Pancreas (tissue), 10 donors: ENCODE measurements at regions not wholly inside any gene's neighbourhood (a gene's known extent, or its start where the extent isn't known, plus 50 kb on each side); places are given as distances from the start of the nearest gene placed in this dataset.

Experiments used
- ATAC-seq, 4 donors: fragments of 200-7000 bp; cut with Tn5 transposase; one replicate each; pipeline versions ENCODE4 v1.8.0 to v1.9.1; 2020; ENCODE audit warnings: mild to moderate bottlenecking in 4 of 4, moderate library complexity in 4 of 4
- DNase-seq, 6 donors: peaks; one replicate each; pipeline ENCODE4 v3.0.0-alpha.2; 2020
- FAIRE-seq: peaks from 2 replicates; lab custom pipeline; 2012; peaks lifted over from hg19 to GRCh38; lab: Jason Lieb, UNC
- H3K27ac ChIP-seq, 4 donors: fragments of 200-600 bp; sonication (generic); 1 replicate in 3 of 4; 2 replicates in 1 of 4; pipeline versions ENCODE4 v1.5.0 to v1.8.0; 2020
- H3K27me3 ChIP-seq, 4 donors: fragments of 200-600 bp; one replicate each; pipeline ENCODE4 v1.8.0; 2021
- H3K36me3 ChIP-seq, 3 donors: fragments of 200-600 bp; sonication (generic) in 1 of 3; one replicate each; pipeline versions ENCODE4 v1.5.0 to v1.8.0; 2020 to 2021
- H3K4me1 ChIP-seq, 3 donors: fragments of 200-600 bp; one replicate each; pipeline ENCODE4 v1.8.0; 2021
- H3K4me3 ChIP-seq, 4 donors: fragments of 200-600 bp; sonication (generic) in 2 of 4; one replicate each; pipeline versions ENCODE4 v1.5.0 to v1.8.0; 2020 to 2021
- H3K9me3 ChIP-seq, 4 donors: fragments of 200-600 bp; one replicate each; pipeline ENCODE4 v1.8.0; 2021
- WGBS, 2 donors: extraction: QIAGEN DNeasy Blood & Tissue Kit; methylation state at CpG; one replicate each; pipeline ENCODE4 v1.1.7; 2013; 5-methylcytosine and 5-hydroxymethylcytosine counted together
- intact Hi-C, 3 donors: fragments of 100-400 bp; cut with DNase I; formaldehyde crosslinking; loops; one replicate each; pipeline versions ENCODE4 v1.11.1 to v1.14.2; 2022
- TF ChIP-seq, protein P1 (sequence below), 4 donors: fragments of 200-600 bp; sonication (generic) in 3 of 4; IDR thresholded peaks; one replicate each; pipeline versions ENCODE4 v1.5.0 to v1.8.0; 2021; ENCODE audit warnings: antibody characterized with exemption in 4 of 4
- donor health status: healthy with polysubstance abuse.
- donor health status: DM: no; HTN: no; CAD: no; lungs with moderate emphysema.
- donor health status: DM: no; HTN: no; CAD: no.
- donor health status: control.
- donor health status: control.
- donor health status: Bipolar disorder and iron deficiency.
- donor health status: DM: yes; HTN: yes; CAD: no.
- donor health status: DM: no; HTN: no; CAD: no.
- donor health status: DM: no; HTN: no; CAD: no.
- donor health status: DM: yes; HTN: yes; CAD: no.

DNA sequence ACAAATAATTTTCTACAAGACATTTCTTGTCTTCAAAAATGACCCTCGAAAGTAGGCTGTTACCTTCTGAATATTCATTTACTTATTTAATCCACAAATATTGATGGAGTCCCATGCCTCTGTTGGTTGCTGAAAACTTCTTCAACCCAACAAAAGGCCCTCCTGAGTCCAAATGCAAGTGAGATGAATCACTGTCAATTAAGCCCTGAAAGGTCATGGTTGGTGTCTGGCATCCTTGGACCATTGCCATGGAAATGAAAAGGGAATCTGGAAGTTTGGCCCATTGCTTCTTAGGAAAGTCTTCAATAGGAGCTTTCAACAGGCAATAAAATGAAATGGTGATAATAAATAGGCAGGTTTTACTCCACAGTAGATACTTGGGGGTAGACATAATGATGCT is 364.7 kb upstream of the DYNLRB2 start:
- intact Hi-C loops = no loop called here
- Histone ChIP-seq H3K27ac (no peak overlapping the region), H3K9me3 (no peaks in the 10 kb centered on the region), H3K27me3 (no peaks in the 10 kb centered on the region), H3K36me3 (no peaks in the 10 kb centered on the region), H3K4me3 (no peak overlapping the region), H3K4me1 (no peaks in the 10 kb centered on the region)
- ATAC-seq (no peak), DNase-seq (no peak), FAIRE-seq (no peak)
- WGBS, 2 donors = 78 to 85% methylated on average over 1 of the region's 1 CpG
- TF ChIP-seq, protein P1, sequence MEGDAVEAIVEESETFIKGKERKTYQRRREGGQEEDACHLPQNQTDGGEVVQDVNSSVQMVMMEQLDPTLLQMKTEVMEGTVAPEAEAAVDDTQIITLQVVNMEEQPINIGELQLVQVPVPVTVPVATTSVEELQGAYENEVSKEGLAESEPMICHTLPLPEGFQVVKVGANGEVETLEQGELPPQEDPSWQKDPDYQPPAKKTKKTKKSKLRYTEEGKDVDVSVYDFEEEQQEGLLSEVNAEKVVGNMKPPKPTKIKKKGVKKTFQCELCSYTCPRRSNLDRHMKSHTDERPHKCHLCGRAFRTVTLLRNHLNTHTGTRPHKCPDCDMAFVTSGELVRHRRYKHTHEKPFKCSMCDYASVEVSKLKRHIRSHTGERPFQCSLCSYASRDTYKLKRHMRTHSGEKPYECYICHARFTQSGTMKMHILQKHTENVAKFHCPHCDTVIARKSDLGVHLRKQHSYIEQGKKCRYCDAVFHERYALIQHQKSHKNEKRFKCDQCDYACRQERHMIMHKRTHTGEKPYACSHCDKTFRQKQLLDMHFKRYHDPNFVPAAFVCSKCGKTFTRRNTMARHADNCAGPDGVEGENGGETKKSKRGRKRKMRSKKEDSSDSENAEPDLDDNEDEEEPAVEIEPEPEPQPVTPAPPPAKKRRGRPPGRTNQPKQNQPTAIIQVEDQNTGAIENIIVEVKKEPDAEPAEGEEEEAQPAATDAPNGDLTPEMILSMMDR (IDR thresholded peaks at IDR 0.05) = no peak

DNA sequence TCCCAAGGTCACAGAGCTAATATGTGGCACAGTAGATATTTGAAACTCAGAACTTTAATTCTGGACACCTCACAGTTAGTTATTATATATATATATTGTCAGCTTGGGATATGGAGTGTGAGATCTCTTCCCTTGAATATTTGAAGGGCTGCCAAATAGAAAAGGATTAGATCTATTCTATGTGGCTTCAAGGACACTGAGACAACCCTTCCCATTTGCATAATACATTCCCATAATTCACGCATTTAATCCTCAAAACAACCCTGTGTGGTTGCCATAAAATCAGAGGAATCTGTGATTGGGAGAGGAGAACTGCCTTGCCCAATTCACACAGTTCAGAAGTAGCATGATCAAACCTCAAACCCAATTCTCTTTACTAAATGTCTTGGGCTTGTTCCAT is 365.8 kb upstream of the DYNLRB2 start:
- TF ChIP-seq, protein P1 (IDR thresholded peaks at IDR 0.05) = no peak
- Histone ChIP-seq H3K4me1 (no peaks in the 10 kb centered on the region), H3K36me3 (no peaks in the 10 kb centered on the region), H3K27ac (no peak overlapping the region), H3K4me3 (no peak overlapping the region), H3K27me3 (no peaks in the 10 kb centered on the region), H3K9me3 (no peaks in the 10 kb centered on the region)
- no peak for ATAC-seq
- intact Hi-C loops = no loop called here
- no peak for DNase-seq
- FAIRE-seq = no peak
- WGBS, 2 donors = 45 to 58% methylated on average over 1 of the region's 1 CpG

DNA sequence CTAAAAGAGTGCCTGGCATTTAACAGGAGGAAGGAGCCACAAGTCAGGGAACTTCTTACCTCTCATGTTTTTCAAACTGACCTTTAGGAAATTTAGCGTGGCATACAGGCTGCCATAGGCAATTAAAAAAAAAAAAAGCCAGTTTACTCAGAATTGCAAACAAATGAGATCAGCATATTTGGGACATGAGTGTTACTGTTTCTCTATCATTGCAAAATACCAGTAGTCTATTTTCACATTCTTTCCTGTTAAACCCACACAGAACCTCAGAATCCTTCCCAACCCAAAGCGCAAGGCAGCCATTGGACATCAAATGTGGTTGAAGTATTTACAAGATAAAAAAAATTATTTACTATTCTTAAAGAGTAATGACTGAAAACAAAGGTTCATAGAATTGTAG is 366.4 kb upstream of the DYNLRB2 start:
- FAIRE-seq = no peak

DNA sequence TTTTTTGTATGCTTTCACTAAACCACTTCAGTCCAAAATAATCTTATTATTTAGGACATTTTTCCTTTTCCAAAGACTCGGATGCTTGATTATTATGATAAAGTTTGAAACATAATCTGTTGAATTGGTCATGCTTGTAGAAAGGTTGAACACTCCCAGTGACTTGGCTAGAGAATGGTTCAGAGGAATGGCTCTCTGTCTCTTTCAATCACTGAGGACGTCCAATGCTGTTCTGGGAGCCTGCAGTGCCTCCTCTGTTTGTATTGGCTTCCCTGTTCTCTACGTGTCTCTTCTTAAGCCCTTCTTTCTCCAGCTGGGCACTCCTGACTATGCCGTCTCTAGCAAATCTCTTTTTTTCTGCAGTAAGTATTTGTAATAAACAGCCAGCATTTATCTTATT is 369.0 kb upstream of the DYNLRB2 start:
- 45 to 61% methylated on average over 4 of the region's 4 CpGs for WGBS, 2 donors
- H3K27me3 ChIP-seq = no peaks in the 10 kb centered on the region
- TF ChIP-seq, protein P1 (IDR thresholded peaks at IDR 0.05) = no peak
- FAIRE-seq (no peak), DNase-seq (no peak), ATAC-seq (no peak)
- H3K4me1 ChIP-seq = no peaks in the 10 kb centered on the region
- intact Hi-C loops = no loop called here
- H3K36me3 ChIP-seq = no peaks in the 10 kb centered on the region
- no peak overlapping the region for H3K4me3 ChIP-seq
- no peaks in the 10 kb centered on the region for H3K9me3 ChIP-seq
- no peak overlapping the region for H3K27ac ChIP-seq

More for the DNA sequence above, 366.4 kb upstream of the DYNLRB2 start:
- H3K36me3 ChIP-seq = no peaks in the 10 kb centered on the region
- H3K9me3 ChIP-seq = no peaks in the 10 kb centered on the region
- H3K27ac ChIP-seq = no peak overlapping the region
- H3K27me3 ChIP-seq = no peaks in the 10 kb centered on the region
- ATAC-seq (peak in 3 of 4 donors; percentile 40 to 77 (median 64)), DNase-seq (no peak)
- H3K4me3 ChIP-seq = no peak overlapping the region
- TF ChIP-seq, protein P1 (IDR thresholded peaks at IDR 0.05) = no peak
- no peaks in the 10 kb centered on the region for H3K4me1 ChIP-seq
- intact Hi-C loops = no loop called here
- WGBS, 2 donors = 50 to 51% methylated on average over 2 of the region's 2 CpGs

DNA sequence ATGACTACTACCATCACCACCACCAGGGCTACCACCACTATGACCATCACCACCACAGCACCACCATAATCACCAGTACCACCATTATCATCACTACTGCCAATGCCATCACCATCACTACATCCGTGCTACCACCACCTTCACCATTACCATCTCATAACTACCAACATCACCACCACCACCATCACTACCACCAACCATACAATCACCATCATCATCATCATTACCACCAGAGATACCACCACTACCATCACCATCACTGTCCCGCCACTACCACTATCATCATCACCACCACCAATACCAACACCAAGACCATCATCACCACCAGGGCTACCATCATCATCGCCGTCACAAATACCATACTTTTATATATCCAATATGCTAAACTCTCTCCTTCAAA is 369.6 kb upstream of the DYNLRB2 start:
- Histone ChIP-seq H3K4me1 (no peaks in the 10 kb centered on the region), H3K27me3 (no peaks in the 10 kb centered on the region), H3K9me3 (no peaks in the 10 kb centered on the region), H3K36me3 (no peaks in the 10 kb centered on the region), H3K4me3 (no peak overlapping the region), H3K27ac (no peak overlapping the region)
- intact Hi-C loops = no loop called here
- ATAC-seq = no peak
- 65 to 87% methylated on average over 4 of the region's 4 CpGs for WGBS, 2 donors
- no peak for DNase-seq
- FAIRE-seq = no peak
- TF ChIP-seq, protein P1 (IDR thresholded peaks at IDR 0.05) = no peak
